ENCODE measurements at regions not wholly inside any gene's neighbourhood (a gene's known extent, or its start where the extent isn't known, plus 50 kb on each side); places are given as distances from the start of the nearest gene placed in this dataset.
A peak's percentile ranks its signal among the peaks of the same experiment; 100 is the strongest.
"Not testable (repeated sequence)": the region's sequence is repeated elsewhere in the genome, so short reads cannot be mapped to it uniquely, and the experiment has no call there.

- no peak for DNase-seq (ENCODE audit: low spot score, unreplicated experiment)
Measured at GRCh38 chr4:152052451-152053057, 291.7 kb upstream of the GATB start.

GRCh38 chr4:152051332-152051731, 290.5 kb upstream of the GATB start:
- not testable (repeated sequence) for H3K4me3 Mint-ChIP-seq (ENCODE audit: low read depth); H3K9me3 Mint-ChIP-seq (ENCODE audit: low read depth); H3K27ac Mint-ChIP-seq; H3K27me3 Mint-ChIP-seq; DNase-seq (ENCODE audit: low spot score, unreplicated experiment); H3K36me3 Mint-ChIP-seq (ENCODE audit: insufficient read depth); H3K4me1 Mint-ChIP-seq (ENCODE audit: low read depth)

More at GRCh38 chr4:152052451-152053057, 291.7 kb upstream of the GATB start:
- Mint-ChIP-seq H3K27ac (no peak overlapping the region), H3K4me3 (ENCODE audit: low read depth) (no peak overlapping the region), H3K27me3 (peaks cover 5% of the 10 kb centered on the region), H3K9me3 (ENCODE audit: low read depth) (peaks cover 18% of the 10 kb centered on the region), H3K36me3 (ENCODE audit: insufficient read depth) (peaks cover 2% of the 10 kb centered on the region), H3K4me1 (ENCODE audit: low read depth) (peaks cover 8% of the 10 kb centered on the region)
- TF ChIP-seq CTCF (IDR thresholded peaks at IDR 0.05; ENCODE audit: unreplicated experiment): no peak

GRCh38 chr4:152050106-152050505, 289.3 kb upstream of the GATB start:
- Mint-ChIP-seq H3K27ac (no peak overlapping the region), H3K4me3 (ENCODE audit: low read depth) (no peak overlapping the region)

GRCh38 chr4:152047451-152047850, 286.6 kb upstream of the GATB start:
- H3K27me3 Mint-ChIP-seq: peaks cover 20% of the 10 kb centered on the region
- H3K36me3 Mint-ChIP-seq (ENCODE audit: insufficient read depth): no peaks in the 10 kb centered on the region
- H3K4me3 Mint-ChIP-seq (ENCODE audit: low read depth): no peak overlapping the region
- TF ChIP-seq CTCF (IDR thresholded peaks at IDR 0.05; ENCODE audit: unreplicated experiment): no peak
- H3K9me3 Mint-ChIP-seq (ENCODE audit: low read depth): peaks cover 12% of the 10 kb centered on the region
- peaks cover 14% of the 10 kb centered on the region for H3K4me1 Mint-ChIP-seq (ENCODE audit: low read depth)
- H3K27ac Mint-ChIP-seq: no peak overlapping the region
- DNase-seq (ENCODE audit: low spot score, unreplicated experiment): no peak

More at GRCh38 chr4:152050106-152050505, 289.3 kb upstream of the GATB start:
- Mint-ChIP-seq H3K27me3 (peaks cover 9% of the 10 kb centered on the region), H3K4me1 (ENCODE audit: low read depth) (peaks cover 14% of the 10 kb centered on the region), H3K36me3 (ENCODE audit: insufficient read depth) (no peaks in the 10 kb centered on the region), H3K9me3 (ENCODE audit: low read depth) (peaks cover 4% of the 10 kb centered on the region)
- no peak for TF ChIP-seq CTCF (IDR thresholded peaks at IDR 0.05; ENCODE audit: unreplicated experiment)
- DNase-seq (ENCODE audit: low spot score, unreplicated experiment): no peak

GRCh38 chr4:152045807-152046571, 285.2 kb upstream of the GATB start:
- Mint-ChIP-seq H3K4me1 (ENCODE audit: low read depth) (peaks cover 14% of the 10 kb centered on the region), H3K9me3 (ENCODE audit: low read depth) (peaks cover 12% of the 10 kb centered on the region), H3K27me3 (peaks cover 20% of the 10 kb centered on the region), H3K36me3 (ENCODE audit: insufficient read depth) (no peaks in the 10 kb centered on the region), H3K27ac (peak overlapping the region; percentile 95), H3K4me3 (ENCODE audit: low read depth) (peak overlapping the region; percentile 65)
- TF ChIP-seq CTCF (IDR thresholded peaks at IDR 0.05; ENCODE audit: unreplicated experiment): peak; percentile 89
- DNase-seq (ENCODE audit: low spot score, unreplicated experiment): peak; percentile 78

Data from progenitor cell of endocrine pancreas (in vitro differentiated cells).